ENCODE measurements at regions not wholly inside any gene's neighbourhood (a gene's known extent, or its start where the extent isn't known, plus 50 kb on each side); places are given as distances from the start of the nearest gene placed in this dataset.

- TF ChIP-seq POLR2AphosphoS5 (IDR thresholded peaks at IDR 0.05; ENCODE audit: low read depth, low read length) (no peak), POLR2A (IDR thresholded peaks at IDR 0.05; ENCODE audit: low read depth, low read length) (no peak), TAF1 (IDR thresholded peaks at IDR 0.05; ENCODE audit: low read depth, low read length) (no peak), SPI1 (IDR thresholded peaks at IDR 0.05; ENCODE audit: low read depth, low read length) (no peak)
Measured at GRCh38 chr5:89840906-89841305, 568.6 kb downstream of the CETN3 start.
